Left lung (tissue), 4 donors: ENCODE measurements at regions not wholly inside any gene's neighbourhood (a gene's known extent, or its start where the extent isn't known, plus 50 kb on each side); places are given as distances from the start of the nearest gene placed in this dataset.

Experiments
- ATAC-seq: fragments of 200-7000 bp; cut with Tn5 transposase; one replicate; pipeline ENCODE4 v1.9.1; 2020; ENCODE audit warnings: moderate library complexity
- DNase-seq, 4 donors: peaks; one replicate each; pipeline ENCODE4 v3.0.0-alpha.2; 2013 to 2020
- H3K27ac ChIP-seq, 2 donors: fragments of 200-600 bp; sonication (generic) in 1 of 2; one replicate each; pipeline versions ENCODE4 v1.5.0 to v1.8.0; 2020 to 2021
- H3K27me3 ChIP-seq, 2 donors: fragments of 200-600 bp; sonication (generic) in 1 of 2; one replicate each; pipeline versions ENCODE4 v1.5.0 to v1.8.0; 2020 to 2021
- H3K36me3 ChIP-seq, 2 donors: fragments of 200-600 bp; sonication (generic) in 1 of 2; one replicate each; pipeline versions ENCODE4 v1.5.0 to v1.8.0; 2020 to 2021
- H3K4me1 ChIP-seq, 2 donors: fragments of 200-600 bp; one replicate each; pipeline ENCODE4 v1.8.0; 2021
- H3K4me3 ChIP-seq, 2 donors: fragments of 200-600 bp; sonication (generic) in 1 of 2; one replicate each; pipeline versions ENCODE4 v1.5.0 to v1.8.0; 2020 to 2021; ENCODE audit warnings: mild to moderate bottlenecking in 1 of 2
- H3K9me3 ChIP-seq, 2 donors: fragments of 200-600 bp; sonication (generic) in 1 of 2; one replicate each; pipeline versions ENCODE4 v1.5.0 to v1.8.0; 2020 to 2021
- intact Hi-C, 2 donors: fragments of 100-400 bp; cut with DNase I; formaldehyde crosslinking; loops; one replicate each; pipeline versions ENCODE4 v1.11.2 to v1.14.2; 2022
- TF ChIP-seq, protein P1 (sequence below), 2 donors: fragments of 200-600 bp; sonication (generic) in 1 of 2; IDR thresholded peaks; one replicate each; pipeline versions ENCODE4 v1.5.0 to v1.8.0; 2021; ENCODE audit warnings: antibody characterized with exemption in 2 of 2
- donor health status: DM: no; HTN: yes; CAD: no.
- donor health status: DM: no; HTN: no; CAD: no.

- Histone ChIP-seq H3K27ac (no peak overlapping the region), H3K36me3 (no peaks in the 10 kb centered on the region), H3K4me3 (no peak overlapping the region), H3K9me3 (no peaks in the 10 kb centered on the region), H3K27me3 (no peaks in the 10 kb centered on the region), H3K4me1 (no peaks in the 10 kb centered on the region)
- intact Hi-C loops = no loop called here
- ATAC-seq (no peak), DNase-seq (peak in 1 of 4 donors; percentile 7)
- TF ChIP-seq, protein P1, sequence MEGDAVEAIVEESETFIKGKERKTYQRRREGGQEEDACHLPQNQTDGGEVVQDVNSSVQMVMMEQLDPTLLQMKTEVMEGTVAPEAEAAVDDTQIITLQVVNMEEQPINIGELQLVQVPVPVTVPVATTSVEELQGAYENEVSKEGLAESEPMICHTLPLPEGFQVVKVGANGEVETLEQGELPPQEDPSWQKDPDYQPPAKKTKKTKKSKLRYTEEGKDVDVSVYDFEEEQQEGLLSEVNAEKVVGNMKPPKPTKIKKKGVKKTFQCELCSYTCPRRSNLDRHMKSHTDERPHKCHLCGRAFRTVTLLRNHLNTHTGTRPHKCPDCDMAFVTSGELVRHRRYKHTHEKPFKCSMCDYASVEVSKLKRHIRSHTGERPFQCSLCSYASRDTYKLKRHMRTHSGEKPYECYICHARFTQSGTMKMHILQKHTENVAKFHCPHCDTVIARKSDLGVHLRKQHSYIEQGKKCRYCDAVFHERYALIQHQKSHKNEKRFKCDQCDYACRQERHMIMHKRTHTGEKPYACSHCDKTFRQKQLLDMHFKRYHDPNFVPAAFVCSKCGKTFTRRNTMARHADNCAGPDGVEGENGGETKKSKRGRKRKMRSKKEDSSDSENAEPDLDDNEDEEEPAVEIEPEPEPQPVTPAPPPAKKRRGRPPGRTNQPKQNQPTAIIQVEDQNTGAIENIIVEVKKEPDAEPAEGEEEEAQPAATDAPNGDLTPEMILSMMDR (IDR thresholded peaks at IDR 0.05) = no peak
Observed at GRCh38 chr13:54356209-54356608, 1327.6 kb downstream of the OLFM4 start.

GRCh38 chr13:54356849-54357248 lies 1328.2 kb downstream of the OLFM4 start:
- no peaks in the 10 kb centered on the region for H3K9me3 ChIP-seq
- no peaks in the 10 kb centered on the region for H3K4me1 ChIP-seq
- intact Hi-C loops = no loop called here
- TF ChIP-seq, protein P1 (IDR thresholded peaks at IDR 0.05) = no peak
- no peaks in the 10 kb centered on the region for H3K27me3 ChIP-seq
- no peak overlapping the region for H3K4me3 ChIP-seq
- ATAC-seq (no peak), DNase-seq (no peak)
- no peak overlapping the region for H3K27ac ChIP-seq
- H3K36me3 ChIP-seq = no peaks in the 10 kb centered on the region

GRCh38 chr13:54357284-54357933 lies 1328.8 kb downstream of the OLFM4 start:
- intact Hi-C loops = no loop called here
- Histone ChIP-seq H3K27ac (no peak overlapping the region), H3K4me1 (no peaks in the 10 kb centered on the region), H3K27me3 (no peaks in the 10 kb centered on the region), H3K4me3 (no peak overlapping the region), H3K9me3 (no peaks in the 10 kb centered on the region), H3K36me3 (no peaks in the 10 kb centered on the region)
- ATAC-seq (no peak), DNase-seq (no peak)
- TF ChIP-seq, protein P1 (IDR thresholded peaks at IDR 0.05) = no peak

DNA sequence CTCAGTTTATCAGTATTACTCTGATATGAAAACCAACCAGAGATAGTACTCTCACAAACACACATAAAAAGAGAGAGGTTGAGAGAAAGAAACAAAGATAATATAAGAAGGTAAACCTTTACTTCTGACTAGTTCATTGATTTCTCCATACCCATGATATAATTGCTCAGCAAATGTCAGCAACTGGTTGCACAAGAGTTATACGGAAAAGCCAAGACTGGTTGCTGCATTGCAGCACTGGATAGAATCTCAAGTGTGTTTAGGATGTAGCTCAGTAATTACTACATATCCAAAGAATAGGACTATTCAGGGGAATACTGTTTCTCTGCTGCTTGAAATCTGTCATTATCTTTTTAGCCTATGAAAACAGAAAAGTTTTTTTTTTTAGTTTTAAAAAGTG lies 1332.8 kb downstream of the OLFM4 start:
- TF ChIP-seq, protein P1 (IDR thresholded peaks at IDR 0.05) = no peak
- no peak for ATAC-seq
- no peak for DNase-seq
- Histone ChIP-seq H3K27me3 (no peaks in the 10 kb centered on the region), H3K9me3 (no peaks in the 10 kb centered on the region), H3K4me3 (no peak overlapping the region), H3K36me3 (no peaks in the 10 kb centered on the region), H3K27ac (no peak overlapping the region), H3K4me1 (no peaks in the 10 kb centered on the region)
- intact Hi-C loops = no loop called here

DNA sequence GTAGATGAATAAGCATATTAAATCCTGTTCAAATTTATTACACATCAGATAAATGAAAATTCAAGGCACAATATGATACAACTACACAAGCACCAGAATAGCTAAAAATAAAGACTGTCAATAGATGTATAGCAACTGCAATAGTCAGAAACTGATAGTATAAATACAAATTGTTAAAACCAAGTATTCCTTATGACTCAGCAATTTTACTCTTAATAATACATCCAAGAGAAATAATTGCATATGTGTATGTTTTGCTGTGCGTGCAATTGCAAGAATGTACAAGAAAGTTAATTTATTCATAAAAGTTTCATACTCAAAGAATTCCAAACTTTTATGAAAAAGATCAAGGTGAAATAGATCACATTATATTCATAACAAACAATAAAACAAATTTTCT lies 1338.1 kb downstream of the OLFM4 start:
- Histone ChIP-seq H3K4me3 (no peak overlapping the region), H3K36me3 (no peaks in the 10 kb centered on the region), H3K9me3 (peaks cover 0 to 5% of the 10 kb centered on the region in 2 donors), H3K27ac (no peak overlapping the region), H3K27me3 (no peaks in the 10 kb centered on the region), H3K4me1 (no peaks in the 10 kb centered on the region)
- intact Hi-C loops = no loop called here
- TF ChIP-seq, protein P1 (IDR thresholded peaks at IDR 0.05) = no peak
- no peak for DNase-seq
- ATAC-seq = no peak
